NCI-H460 (cell line): ENCODE measurements at regions not wholly inside any gene's neighbourhood (a gene's known extent, or its start where the extent isn't known, plus 50 kb on each side); places are given as distances from the start of the nearest gene placed in this dataset.
"Not testable (repeated sequence)": the region's sequence is repeated elsewhere in the genome, so short reads cannot be mapped to it uniquely, and the experiment has no call there.

Experiments
- DNase-seq: peaks from one replicate; pipeline ENCODE4 v3.0.0-alpha.2; 2016; ENCODE audit warnings: low read depth; ENCODE audit errors: extremely low read depth

DNA sequence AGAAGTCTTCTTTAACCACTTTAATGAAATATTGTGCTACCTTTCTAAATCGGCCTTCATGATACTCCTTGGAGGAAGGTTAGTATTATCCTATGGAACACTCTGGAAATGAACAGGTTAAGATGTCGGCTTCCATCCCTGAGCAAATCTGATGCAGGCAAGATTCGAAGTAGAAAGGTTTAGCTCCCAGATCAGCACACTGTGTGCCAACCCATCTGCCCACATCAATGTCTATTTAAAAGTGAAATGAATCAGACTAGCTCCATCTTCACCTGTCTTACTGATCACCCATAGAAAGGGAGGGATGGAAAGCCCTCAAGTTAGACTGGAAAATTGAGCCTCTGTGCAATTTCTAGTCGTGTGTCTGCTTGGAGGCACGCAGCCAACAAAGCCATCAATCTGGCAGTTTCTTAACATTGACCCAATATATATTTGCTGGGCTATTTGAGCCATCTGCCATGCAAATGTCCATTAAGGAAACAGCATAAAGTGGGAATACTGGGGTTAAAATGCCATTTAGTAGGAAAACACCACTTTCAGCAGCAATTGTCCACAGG, 506.1 kb downstream of the RMST start:
- DNase-seq = no peak

DNA sequence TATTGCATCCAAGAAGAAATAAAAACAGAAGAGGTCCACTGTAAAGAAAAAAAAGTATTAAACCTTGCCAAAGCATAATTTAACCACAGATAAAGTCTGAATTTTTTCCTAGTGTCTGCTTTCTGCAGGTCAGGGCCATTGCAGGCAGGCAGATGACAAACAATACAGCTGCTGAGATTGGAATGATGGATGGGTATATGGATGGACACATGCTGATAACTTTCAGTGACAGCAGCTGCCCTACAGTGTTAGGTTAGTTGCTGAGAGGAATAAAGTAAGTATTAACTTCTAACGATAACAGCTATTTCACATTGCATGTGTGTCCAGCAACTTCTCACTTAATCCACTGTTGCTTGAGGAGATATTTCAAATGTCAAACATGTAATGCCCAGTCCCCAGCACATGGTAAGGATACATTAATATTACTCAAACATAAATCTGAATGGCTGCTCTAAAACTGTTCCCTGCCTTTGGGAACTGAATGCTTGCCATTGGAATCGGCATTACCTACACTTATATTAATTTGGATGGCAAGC, 515.3 kb downstream of the RMST start:
- no peak for DNase-seq

DNA sequence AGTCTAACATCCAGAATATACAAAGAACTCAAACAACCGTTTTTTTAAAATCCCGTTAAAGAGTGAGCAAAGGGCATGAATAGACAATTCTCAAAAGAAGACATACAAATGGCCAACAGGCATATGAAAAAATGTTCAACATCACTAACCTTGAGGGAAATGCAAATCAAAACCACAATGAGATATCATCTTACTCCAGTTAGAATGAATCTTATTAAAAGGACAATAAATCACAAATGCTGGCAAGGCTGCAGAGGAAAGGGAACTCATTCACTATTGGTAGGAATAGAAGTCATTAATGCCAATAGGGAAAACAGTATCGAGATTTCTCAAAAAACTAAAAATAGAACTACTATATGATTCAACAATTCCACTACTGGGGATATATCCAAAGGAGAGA, 520.1 kb downstream of the RMST start:
- DNase-seq = no peak

DNA sequence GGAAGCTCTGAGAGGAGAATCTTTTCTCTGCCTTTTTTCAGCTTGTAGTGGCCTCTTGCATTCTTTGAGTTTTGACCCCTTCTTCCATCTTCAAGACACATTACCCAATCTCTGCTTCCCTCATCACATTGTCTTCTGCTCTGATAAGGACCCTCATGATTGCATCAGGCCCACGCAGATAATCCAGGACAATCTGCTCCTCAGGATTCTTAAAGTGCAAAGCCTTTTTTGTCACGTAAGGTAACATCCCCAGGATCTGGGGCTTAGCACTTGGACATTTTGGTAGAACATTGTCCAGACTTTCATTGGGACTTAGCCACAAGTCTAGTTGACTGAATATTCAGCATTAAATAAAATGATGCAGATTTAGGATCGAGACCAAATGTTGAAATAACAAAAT, 521.2 kb downstream of the RMST start:
- no peak for DNase-seq

DNA sequence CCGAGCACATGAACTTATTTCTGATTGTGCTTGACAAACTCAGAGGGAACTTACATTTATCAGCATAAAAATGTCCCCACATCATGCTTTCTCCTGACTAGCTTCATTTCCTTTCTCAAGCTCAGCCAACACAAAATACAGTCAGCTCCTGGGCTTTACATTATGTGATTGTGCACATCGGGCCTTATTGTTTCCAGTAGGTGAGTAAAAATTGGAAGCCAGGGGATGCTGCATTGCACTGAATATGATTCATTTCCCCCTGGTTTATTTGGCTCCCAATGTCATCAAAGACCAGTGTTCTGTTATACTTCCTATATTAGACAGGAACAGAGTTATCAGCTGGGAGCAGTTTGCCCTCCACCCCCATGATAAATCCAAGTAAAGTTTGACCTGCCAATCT, 521.8 kb downstream of the RMST start:
- no peak for DNase-seq

DNA sequence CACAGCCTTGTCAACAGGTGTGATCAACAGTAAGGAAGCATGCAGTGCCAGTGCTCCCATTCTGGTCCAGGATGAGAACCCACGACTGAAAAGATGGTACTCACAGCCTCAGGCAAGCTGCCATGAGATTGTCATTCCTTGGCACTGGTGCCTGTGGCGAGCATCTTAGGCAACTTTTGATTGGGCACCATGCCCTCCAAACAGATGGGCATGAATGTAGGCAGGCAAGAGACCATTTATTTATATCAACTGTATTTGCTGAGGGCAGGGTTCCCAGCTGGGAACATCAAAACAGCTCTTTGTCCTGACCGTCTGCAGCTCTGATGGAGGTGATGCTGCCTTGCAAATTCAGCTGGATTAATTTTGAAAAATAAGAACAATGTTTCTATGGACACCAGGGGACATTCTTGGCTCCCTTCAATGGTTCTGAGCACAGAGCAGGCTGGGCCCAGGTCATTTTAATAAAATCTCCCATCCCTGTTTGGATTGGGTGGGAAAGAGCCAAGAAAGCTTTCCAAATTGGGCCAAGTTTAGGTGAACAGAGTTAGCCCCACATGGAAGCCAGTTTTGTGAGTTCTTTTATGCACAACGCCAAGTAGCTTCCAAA, 522.5 kb downstream of the RMST start:
- DNase-seq = no peak

DNA sequence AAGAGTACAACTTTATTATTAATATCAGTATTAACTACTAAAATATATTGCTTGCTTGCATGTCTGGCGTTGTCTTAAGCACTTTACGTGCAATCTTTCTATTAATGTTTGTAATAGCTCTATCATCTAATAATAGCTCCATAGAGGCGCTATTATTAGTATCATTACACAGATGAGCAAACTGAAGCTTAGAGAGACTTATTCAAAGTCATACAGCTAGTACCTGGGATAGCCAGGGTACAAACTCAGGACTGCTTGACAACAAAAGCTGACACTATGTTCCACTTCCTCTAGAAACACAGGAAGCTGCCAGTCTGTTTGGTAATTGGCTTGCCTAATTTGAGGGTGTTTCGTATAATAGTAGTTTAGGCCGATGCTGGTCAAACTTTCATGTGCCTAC, 523.2 kb downstream of the RMST start:
- DNase-seq = no peak

DNA sequence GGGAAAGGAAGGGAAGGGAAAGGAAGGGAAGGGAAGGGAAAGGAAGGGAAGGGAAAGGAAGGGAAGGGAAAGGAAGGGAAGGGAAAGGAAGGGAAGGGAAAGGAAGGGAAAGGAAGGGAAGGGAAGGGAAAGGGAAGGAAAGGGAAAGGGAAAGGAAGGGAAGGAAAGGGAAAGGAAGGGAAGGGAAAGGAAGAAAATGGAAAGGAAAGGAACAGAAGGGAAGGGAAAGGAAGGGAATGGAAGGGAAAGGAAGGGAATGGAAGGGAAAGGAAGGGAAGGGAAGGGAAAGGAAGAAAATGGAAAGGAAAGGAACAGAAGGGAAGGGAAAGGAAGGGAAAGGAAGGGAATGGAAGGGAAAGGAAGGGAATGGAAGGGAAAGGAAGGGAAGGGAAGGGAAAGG, 526.0 kb downstream of the RMST start:
- not testable (repeated sequence) for DNase-seq

DNA sequence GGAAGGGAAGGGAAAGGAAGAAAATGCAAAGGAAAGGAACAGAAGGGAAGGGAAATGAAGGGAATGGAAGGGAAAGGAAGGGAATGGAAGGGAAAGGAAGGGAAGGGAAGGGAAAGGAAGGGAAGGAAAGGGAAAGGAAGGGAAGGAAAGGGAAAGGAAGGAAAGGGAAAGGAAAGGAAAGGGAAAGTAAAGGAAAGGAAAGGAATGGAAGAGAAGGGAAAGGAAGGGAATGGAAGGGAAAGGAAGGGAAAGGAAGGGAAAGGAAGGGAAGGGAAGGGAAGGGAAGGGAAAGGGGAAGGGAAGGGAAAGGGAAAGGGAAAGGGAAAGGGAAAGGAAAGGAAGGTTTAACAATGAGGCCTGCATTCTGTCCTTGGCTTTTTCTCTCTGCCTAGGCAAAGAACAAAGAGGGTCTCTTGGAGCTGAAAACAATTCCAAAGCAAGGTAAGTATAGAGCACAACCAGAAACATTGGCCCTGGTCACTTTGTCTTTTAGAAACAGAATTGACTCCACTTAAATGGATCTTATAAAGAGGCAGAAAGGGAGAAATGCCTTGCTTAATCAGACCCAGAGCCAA, 525.9 kb upstream of the TMPO start:
- DNase-seq = no peak

DNA sequence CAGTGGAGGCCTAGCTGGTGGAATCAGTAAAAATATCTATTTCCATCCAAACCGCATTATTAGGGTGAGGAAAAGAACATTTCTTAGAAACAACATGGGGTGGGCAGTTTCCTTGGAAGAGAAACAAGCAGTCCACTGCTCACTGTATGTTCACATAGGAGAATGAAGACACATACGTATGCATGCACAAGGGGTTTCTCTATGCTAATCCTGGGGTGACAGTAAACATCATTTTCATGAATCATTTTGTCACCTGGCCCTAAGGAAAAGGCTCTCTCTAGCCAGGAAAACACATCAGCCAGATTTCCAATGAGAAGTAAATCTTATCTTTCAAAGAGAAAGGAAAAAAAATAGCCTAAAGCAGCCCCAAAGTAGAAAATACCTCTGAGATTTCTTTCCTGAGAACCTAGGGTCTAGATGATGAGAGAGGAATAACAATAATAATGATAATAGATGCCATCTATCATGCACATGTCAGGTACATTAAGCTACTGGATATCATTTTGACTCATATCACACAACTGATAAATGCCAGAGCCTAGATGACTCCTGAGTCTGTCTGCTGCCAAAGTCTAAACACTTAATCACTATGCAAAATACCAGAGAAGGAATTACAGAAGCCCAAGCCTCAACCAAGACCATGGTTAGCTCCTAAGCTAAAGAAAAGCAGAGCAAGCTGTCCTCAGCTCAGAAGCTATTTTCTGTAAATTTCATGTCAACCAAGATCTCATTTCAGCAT, 520.5 kb upstream of the TMPO start:
- DNase-seq = no peak

DNA sequence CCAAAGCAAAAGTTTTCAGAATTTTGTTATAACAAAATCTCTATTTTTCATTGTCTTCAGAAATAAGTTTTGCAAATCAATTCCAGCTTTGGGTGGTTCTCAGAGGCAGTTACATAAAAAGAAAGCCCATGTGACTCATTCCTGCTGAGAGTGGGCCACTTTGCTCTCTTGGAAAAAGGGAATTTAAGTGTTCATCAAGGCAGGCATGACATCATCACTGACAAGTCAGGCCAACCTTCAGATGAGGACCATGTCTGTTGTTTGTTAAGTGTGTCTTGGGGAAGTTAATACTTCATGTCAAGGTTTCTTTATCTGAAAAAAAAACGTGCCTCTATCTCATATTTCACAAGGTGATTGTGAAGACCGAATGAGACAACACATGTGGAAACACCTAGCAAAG, 519.8 kb upstream of the TMPO start:
- DNase-seq = no peak

DNA sequence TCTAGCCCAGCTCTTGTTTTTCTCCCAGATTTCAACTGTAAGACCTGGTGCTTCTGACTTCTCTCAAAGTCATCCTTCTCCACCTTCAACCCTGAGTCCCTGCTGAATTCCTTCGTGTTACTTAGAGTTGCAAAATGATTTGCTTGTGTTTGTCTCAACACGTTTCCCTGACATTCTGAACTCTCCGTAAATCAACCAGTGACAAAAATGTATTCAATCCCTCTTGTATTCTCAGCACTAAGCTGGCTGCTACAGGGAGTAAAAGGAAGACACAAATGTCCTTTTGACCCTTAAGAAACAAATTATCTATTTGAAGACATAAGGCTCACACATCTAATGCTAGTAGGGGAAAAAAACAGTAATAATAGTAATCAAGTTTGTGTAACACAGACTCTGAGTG, 514.0 kb upstream of the TMPO start:
- no peak for DNase-seq

DNA sequence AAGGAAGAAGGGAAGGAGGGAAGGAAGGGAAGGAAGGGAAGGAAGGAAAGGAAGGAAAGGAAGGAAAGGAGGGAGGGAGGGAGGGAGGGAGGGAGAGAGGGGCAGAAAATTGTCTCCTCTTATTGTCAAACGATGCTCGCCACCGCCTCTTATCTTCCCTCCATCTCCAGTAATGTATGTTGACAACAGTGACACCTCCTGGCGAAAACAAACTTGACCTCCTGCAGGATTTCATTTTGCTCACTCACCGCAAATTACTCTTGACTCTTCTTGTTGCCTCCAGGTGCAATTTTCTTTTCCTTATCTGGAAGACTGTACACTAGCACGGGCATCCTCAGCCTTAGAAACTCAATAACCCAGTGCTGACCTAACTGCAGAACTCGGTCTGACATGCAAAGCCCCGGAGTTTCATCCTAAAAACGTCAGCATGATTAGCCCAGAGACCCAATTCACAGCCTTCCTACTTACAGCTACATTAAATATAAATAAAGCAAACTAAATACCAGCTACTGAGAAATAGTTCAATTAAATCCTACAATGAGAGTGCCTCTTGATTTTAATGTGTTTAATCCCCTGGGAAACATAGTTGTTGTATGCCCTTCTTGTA, 512.4 kb upstream of the TMPO start:
- peak; percentile 48 for DNase-seq

DNA sequence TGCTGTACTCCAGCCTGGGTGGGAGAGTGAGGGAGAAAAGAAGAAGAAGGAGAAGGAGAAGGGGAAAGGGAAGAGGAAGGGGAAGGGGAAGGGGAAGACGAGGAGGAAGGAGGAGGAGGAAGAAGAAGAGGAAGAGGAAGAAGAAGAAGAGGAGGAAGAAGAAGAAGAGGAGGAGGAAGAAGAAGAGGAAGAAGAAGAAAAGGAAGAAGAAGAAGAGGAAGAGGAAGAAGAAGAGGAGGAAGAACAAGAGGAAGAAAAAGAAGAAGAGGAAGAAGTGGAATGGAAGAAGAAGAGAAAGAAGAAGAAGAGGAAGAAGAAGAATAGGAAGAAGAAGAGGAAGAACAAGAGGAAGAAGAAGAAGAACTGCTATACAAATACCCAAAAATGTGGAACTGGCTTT, 507.4 kb upstream of the TMPO start:
- DNase-seq = no peak

DNA sequence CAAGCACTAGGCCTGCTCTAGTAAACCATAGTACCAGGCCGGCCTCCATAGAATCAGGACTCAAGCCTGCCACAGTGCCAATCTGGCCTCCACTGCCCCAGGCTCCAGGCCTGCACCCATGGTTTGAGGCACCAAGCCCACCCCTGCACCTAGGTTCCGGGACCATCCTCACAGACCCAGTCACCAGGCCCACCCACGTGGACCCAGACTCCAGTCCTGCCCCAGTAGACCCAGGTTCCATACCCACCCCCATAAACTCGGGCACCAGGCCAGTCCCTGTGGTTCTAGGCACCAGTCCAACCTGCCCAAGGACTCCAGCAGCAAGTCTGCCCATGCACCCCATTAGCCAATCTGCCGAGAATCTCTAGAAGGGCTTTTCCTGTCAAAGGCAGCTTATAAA, 501.8 kb upstream of the TMPO start:
- no peak for DNase-seq

DNA sequence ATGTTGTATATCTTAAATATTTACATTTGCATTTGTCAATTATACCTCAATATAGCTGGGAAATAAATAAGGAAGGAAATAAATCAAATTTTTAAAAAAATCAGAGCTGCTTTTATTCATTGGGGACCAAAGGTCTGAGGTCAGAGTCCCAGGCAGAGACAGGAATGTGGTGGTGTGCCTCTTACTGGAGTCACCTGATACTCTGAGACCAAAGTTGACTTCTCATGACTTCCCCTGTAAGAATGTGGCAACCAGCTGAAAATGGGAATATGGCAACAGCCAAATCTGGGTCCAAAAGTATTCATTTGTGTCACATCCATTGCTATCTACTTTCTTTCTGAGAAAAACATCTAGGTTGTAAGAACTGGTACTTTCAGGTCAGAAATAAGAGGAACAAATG, 496.6 kb upstream of the TMPO start:
- DNase-seq = no peak

DNA sequence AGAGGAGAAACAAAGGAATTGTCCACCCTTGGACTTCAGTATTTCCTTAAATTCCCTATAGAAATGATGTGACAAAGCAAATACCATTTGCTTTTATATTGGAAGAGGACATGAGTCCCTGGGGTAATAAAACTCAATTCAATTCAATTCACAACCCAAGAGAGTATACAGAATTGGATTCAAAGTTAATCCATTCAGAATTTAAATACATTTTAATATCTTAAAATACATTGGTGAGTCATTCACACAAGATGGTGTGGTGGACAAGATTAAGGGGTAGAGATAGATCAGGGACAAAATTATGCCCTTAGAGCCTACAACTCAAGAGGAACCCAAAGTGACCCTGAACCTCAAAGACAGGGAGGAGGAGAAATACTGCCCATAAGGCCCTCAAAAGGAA, 495.0 kb upstream of the TMPO start:
- no peak for DNase-seq

DNA sequence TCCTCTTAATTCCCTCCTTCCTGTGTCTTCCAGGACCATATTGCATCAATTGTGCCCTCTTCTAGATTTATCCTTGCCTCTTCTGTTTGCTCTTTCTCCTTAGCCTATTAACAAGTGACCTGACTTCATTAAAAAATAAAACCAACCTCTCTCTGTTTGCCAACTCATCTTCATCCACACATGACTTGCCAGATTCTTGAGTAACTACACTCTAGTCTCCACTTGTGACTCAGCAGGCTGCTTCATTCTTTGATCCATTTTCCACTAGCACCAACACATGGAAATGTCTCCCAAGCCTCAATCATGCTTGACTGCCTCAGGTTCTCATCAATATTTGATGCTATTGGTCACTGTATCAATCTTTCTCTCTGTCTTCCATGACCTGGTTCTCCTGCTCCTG, 492.4 kb upstream of the TMPO start:
- no peak for DNase-seq

DNA sequence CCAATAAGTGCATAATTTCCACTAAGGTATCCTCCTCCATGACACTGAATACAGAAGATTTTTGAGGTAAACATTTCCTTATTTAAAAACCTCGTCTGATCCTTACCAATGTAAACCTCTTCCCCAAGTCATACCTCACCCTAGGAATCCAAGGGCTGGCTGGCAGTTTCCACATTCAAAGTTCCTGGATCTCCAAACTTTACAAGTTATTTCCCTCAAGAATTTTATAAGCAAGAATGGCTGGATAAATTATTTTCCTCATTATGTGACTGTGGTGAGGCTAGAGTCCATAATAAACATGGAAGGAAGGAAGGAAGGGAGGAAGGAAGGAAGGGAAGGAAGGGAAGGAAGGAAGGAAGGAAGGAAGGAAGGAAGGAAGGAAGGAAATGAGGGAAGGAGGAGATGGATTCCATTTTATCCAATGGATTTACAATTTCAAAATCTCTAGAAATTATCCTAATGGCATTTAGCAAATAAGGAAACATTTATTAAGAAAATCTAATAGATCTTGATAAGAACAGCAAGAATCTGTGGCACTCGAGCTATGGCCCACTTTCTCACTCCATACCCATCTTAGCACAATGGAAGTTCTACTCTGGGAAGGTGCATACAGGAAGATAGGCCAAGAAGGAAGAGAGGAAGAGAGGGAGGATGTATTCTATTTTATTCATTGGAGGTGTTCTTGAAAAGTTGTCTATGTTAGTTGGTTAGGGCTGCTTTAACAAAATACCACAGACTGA, 477.8 kb upstream of the TMPO start:
- DNase-seq = no peak

DNA sequence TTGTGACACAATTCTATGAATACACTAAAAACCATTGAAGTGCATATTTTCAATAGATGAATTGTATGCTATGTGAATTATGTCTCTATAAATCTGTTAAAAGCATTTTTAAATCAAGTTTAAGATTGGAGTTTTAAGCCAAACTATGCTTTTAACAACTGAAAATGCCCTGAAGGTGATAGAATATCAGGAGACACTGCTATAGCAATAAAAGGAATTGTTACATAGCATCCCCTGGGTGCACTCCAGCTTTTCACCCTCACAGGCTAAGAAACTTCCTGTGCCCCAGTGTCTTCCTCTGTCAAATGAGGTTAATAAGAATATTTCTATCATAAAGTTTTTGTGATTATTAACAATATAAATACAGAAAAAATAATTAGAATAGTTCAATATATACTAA, 472.7 kb upstream of the TMPO start:
- DNase-seq = no peak

DNA sequence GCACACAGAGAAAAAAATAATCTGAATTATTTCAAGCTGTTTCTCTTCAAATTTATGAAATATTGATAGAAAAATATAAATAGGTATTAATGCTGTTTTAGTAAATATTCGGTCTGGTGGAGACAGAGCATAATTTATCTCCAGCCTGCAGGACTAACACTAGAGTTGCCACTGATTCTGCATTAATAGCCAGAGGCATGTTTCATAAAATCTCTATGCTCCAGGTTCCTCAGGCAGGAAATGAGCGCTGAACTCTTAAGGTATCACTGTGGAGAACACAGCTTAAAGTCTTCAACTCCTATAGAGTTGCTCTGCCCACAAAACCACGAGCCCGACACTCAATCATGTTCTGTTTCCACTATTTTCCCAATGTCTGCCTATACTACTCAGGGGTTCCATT, 470.0 kb upstream of the TMPO start:
- DNase-seq = no peak
